HK-2 (cell line): ENCODE measurements at regions not wholly inside any gene's neighbourhood (a gene's known extent, or its start where the extent isn't known, plus 50 kb on each side); places are given as distances from the start of the nearest gene placed in this dataset.

Experiments
- DNase-seq: peaks from one replicate; pipeline ENCODE4 v3.0.0-alpha.2; 2018; ENCODE audit not compliant: unreplicated experiment

DNA sequence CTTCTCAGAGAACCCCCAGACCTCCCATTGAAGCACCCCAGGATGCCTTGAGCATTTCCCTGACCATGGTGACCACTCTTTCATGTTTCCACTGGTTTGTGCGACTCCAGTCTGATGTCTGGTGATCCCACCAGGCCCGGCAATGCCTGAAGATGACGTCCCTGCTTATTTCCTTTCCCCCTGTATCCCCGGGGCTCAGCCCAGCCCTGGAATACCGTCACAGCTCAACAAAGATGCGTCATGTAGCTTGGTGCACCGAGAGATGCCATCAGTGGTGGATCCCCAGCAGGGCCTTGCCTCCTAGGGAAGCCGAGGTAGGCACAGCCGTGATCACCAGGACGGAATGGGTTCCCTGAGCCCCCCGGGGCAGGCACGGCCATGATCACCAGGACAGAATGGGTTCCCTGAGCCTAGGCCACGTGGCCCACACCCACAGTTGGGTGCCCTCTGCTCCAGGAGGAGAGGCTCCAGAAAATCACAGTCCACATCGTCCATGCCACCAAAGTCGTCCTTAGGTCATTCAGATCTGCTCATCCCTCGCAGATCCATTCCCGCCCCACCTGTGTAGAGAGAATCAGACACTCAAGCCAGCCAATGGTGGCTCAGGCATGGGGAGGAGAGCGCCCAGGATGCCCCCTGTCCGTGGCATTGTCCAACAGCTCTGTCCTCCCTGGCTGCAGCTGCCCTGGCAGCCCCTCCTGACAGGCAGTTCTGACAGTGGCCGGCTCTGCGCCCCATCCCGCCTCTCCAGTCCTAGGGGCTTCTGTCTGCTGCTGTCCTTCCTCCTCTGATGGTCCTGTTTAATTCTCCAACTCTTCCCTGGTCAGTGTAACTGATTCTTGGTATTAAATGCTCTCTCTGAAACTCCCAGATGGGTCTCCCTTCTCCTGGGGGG lies 261.1 kb downstream of the RBFOX3 start:
- DNase-seq = no peak

DNA sequence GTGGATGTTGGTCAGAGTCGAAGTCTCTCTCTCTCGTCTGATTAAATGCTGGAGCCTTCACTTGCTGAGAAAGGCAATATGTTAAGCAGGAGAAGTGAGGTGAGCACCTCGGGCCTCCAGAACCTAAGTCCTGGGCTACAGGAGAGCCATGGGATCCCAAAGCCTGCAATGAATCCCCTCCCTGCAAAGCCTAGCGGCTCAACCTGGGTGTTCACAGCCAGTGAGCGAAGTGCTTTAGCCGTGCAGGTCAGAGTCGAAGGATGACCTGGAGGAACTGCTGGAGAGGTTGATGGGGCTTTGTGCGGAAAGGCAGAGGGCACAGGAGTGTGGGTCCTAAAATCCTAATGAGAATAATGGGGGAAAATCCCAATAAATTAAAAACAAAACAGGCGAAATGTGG lies 267.8 kb downstream of the ENGASE start:
- DNase-seq = no peak

DNA sequence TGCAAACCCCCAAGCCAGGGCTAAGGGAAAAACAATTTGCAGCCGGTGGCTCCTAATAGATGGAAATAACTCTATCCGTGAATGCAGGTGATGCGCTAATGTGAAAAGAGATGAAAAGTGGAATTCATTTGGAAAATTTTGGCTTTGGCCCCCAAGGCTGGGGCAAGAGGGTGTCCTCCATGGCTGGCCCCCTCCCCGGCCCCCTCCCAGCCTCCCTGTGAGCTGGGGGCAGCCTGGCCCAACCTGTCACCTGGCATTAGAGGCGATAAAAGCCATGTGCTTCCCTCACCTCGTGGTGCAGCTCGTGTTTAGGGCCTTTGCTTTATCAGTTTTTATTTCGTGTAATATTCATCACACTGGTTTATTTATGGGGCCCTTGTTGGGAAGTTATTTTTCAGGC lies 267.2 kb downstream of the ENGASE start:
- DNase-seq = no peak

DNA sequence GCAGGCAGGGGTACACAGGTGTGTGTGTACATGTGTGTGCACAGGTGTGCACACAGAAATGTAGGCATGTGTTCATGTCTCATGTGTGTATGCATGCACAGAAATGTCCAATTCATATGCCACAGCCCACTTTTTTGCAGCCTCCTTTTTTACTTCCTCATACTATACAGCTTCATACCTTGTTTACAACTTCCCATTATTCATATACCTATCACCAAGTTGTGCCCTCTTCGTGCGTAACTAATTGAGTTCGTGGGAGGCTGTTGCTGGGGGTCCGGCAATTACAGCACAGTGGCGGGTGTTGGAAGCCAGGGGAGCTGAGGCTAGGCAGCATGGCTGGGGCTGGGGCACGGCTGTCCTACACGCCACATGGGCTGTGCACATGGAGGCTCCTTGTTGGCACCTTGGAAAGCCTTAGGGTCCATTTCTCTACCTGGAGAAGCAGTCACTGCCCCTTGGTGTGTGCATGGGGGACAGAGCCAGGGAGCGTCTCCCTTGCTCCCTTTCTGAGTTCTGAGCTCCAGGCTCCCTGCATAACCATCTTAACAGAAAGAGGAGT lies 266.7 kb downstream of the ENGASE start:
- DNase-seq = no peak

DNA sequence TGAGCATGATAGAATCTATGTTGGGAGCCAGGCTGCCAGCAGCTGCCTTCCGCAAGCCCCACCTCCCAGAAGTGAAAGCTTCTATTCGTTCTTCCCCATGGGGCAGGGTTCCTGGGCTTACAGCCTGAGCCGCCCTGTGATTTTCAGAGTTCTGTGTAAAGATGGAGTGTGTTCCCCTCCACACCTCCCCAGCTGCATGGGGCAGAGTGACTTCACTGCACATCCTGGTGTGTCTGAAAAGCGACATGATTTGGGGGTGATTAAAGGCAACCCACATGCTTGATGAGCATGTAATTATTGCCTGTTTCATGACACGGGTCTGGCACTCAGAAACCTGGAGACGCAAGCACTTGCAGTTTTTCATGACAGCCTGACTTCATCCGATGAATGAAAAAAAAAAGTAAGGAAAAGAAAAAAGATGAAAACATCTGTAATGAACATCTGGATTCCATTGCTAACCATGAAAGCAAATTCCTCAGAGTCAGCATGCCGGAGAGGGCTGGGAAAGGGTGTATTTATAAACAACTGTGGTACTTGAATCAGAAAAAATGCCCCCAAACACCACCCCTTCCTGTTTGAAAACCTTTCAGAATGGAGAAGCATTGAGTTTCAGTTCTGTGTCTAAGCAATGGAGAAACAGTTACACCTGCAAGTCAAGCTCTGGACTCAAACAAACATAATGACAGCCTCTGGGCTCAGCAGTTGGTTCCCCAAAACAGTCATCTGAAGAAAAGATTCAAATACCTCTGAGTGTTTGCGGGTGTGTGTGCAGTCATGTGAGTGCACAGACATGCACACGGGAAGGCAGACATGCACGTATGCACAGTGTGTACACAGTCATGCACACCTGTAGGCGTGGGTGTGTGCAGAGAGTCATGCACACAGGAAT lies 266.0 kb downstream of the ENGASE start:
- no peak for DNase-seq

DNA sequence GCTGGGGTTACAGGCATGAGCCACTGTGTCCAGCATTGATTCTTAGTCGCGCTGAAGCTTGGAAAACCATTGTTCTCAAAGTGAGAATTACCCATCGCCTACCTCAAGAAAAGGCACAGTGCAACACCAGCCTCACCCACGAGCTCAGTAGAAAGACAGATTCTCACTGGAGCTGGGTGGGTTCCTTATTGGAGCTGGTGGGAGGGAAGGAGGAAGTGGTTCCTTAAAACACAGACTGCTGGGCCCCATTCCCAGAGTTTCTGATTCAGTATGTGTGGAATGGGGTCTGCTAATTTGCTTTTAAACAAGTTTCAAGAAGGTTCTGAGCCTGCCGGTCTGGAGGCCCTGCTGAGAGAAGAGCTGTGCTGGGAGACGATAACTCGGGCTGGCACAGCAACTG lies 264.7 kb downstream of the ENGASE start:
- no peak for DNase-seq

DNA sequence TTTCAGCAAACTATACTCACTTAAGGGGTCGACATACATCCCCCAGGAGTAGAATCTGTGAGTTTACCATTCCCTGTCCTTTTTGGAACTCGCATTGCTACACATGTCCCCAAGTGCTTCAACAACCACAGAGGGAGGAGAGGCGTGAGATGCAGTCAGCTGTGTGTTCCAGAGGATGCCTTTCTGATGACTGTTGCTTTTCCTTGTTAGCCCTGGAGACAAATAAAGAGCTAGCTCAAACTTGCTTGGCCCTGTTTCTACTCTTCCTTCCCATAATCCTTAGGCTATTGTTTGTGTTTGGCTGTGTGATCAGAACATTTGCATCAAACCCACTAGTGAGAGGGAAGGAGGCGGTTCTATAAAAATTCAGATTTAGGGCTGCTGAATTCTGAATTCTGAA lies 264.0 kb downstream of the ENGASE start:
- no peak for DNase-seq

DNA sequence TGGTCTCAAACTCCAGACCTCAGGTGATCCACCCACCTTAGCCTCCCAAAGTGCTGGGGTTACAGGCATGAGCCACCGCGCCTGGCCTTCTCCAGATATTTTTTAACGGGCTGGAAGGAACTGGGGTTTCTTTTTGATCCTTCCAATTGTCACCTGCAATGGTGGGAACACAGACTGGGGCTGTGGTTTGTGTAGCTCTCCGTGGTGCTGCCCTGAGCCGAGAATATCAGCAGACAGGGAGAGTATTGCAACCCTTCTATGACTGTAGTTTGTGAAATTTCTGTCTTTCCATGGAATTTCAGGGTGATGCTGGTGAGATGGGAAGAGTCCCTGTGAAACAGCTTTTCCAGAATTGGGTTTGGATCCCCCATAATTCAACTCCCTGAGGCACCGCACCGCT lies 263.5 kb downstream of the ENGASE start:
- no peak for DNase-seq

DNA sequence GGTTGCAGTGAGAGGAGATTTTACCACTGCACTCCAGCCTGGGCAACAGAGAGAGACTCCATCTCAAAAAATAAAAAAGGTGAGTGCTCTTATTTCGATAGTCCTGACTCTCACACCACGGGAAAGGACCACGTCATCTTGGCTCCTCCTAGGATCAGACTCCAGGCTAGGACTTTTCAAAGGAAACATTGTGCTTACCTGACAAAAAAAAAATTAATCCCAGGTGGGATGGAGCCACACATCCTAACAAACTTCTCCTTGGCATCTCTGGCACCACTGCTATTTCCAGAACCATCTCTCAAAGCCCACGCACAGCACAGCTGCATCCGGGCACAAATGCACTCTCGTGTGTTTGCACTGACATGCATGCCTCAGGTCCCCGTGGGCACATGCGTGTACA lies 262.4 kb downstream of the ENGASE start:
- DNase-seq = no peak

DNA sequence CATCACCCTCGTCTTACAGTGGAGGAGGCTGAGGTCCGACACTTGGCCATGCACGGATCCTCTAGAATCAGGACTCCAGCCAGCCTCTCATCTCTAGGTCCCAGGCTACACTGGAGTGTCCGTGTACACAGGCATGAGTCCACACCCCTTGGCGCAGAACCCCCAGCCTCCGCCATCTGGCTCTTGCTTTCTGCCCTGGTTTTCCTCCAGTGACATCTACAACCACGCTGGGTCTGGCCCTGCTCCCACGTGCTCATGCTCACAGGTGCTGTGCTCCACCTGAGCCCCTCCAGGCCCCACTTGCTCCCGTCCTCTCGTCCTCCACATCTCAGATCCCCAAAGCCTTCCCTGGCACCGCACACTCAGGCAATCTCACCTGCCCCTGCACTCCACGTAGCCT lies 260.8 kb downstream of the ENGASE start:
- DNase-seq = no peak

DNA sequence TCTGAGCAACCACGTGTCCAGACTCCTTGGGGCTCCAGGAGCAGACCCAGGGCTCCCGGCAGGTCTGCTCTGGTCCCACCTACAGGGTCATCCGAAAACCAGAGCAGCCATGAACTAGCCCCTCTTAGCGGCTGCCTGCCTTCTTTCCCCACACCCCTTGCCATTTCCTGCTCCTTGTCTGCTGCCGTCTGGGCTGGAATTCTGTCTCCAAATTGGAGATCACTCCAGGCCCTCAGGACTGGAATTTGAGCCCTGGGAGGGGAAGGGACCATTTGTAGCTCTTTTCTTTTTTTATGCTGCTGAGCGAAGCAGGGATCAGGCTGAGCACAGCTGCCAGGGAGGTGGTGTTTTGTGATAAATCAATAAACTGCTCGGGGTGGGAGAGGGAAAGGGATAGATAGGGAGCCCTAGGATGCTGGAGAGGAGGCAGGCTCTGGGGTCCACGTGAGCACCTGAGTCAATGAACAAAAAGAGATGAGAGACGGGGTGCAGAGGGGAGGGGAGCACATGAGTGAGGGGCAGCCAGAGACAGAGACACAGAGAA lies 257.5 kb downstream of the ENGASE start:
- DNase-seq = no peak

DNA sequence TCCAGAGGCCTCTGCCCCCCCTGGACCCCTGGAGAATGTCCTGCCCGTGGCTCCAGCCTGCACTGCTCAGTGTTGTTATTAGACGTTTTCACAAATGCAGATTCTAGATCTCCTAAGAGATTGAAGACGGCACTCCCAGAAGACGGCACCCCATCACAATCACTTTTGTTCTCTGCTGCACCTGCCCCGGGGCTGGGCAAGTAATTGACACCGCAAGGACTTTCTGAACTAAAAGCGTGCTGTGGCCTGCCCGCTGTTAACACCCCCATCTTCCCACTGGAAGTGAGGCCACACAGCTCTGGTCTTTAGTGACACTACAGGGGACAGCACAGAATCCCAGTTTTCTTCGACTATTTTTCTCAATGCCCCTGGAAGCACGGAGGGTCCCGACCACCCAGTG lies 256.9 kb downstream of the ENGASE start:
- no peak for DNase-seq

DNA sequence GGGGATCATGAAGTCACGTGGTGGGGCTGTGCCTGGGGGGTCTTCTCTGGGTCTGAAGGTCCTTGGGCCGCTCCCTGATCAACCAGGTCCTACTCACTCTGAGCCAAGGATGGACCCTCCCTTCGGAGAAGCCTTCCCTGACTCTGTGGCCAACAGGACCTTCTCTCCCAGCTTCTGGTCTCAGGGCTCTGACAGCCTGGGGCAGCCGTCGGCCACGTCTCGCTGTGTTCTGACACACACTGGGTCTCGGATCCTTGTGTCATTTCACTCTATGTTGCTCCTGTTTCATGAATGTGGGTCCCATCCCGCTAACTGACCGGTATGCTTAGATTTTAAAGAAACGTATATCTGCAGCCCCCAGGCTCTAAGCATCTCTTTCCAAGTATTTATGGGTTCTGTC lies 256.1 kb downstream of the ENGASE start:
- DNase-seq = no peak

DNA sequence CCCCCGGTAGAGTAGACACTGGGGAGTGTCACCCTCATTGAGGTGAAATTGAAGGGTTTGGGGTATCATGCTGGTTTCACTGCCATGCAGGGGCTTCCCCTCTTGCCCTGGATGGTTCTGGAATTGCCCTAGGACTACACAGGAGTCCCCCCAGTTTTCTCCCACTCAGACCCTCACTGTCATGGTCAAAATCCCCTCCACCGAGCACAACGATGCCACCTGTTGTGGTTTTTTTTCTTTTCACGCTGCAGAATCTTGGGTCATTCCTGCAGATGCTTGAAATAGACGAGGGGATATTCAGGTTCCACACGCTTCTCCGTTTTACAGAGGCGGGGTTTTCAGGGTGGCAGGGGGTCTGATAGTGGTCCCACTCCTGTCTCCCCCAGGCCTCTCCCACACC lies 255.6 kb downstream of the ENGASE start:
- no peak for DNase-seq

DNA sequence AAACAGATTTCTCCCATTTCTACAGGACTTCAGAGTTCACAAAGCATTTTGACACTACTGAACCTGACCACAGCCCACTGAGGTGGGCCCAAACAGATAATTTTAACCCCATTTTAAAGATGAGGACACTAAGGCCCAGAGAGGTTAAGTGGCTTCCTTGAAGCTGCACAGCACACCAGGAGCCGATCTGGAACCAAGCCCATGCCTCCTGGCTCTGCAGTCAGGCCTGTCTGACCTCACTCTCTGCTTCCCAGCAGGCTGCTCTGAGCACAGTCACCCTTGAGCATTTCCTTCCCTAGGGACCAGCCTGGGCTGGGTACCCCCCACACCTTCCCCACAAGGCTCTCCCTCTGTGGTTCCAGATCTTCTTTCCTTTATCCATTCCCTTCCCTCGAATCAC lies 252.2 kb downstream of the ENGASE start:
- no peak for DNase-seq

DNA sequence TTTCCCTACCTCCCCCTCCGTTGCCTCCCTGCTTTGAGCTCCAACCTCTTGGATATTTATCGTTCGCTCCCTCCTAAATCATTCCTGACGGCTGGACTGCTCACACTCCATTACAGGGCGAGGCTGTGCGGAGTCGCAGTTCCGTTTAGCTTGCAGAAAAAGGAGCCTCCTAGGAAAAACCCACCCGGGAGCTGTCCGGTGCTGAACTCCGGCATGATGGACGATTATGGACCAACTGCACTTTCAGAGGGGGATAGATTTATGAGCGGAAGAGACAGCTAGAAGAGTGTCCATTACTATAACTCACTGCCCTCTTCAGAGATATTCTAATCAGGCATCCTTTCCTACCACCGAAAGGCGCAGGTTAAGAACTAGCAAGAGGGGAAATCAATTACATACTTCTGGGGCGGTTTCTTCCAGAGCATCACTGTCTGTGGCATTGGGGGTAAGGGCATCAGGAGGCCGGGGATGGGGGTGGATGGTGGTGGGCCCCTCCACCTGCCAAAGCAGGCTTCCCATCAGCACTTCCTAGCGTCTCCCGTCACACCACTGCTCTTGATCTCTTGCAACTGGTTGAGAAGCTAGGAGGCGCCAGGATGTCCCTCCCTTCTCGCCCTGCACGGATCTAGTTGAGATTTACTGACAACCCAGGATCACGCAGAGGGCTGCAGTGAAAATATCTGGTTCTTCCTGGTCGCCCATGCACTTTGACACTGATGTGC lies 251.2 kb downstream of the ENGASE start:
- peak; percentile 25 for DNase-seq

DNA sequence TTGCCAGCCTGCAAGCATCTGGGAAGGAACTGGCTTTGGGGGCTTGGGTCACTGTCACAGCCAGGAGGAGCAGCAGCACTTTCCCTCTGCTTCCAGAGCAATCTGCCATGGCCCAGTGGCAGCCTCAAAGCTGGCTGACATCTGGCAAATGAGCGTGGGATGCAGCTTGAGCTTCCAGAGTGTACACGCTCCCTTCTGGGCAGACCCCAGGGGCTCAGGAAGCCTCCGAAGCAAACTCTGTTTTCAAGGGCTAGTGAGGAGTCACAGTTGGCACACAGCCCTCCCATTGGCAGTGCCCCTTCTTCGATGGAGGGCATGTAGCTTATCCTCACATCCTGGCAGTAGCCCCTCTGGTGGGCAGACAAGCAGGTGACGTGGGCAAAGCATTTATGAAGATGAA lies 249.6 kb downstream of the ENGASE start:
- no peak for DNase-seq

DNA sequence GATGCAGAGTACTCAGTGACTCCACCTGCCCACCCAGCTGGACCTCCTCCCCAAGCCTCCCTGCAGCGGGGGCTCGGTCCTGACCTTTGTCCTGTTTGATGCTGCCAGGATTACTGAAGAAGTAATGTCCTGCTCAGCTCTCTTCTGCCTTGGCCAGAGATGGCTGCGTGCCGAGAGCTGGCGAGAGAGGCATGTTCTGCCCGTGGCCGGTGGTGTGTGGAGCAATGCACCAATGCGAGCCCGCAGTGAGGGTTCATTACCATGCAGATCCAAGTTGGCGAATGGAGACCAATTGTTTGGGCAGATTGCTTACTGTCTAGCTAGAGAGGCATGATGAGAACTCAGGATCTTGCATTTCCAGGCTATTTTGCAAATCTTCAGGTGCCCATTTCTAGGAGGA lies 248.9 kb downstream of the ENGASE start:
- no peak for DNase-seq

DNA sequence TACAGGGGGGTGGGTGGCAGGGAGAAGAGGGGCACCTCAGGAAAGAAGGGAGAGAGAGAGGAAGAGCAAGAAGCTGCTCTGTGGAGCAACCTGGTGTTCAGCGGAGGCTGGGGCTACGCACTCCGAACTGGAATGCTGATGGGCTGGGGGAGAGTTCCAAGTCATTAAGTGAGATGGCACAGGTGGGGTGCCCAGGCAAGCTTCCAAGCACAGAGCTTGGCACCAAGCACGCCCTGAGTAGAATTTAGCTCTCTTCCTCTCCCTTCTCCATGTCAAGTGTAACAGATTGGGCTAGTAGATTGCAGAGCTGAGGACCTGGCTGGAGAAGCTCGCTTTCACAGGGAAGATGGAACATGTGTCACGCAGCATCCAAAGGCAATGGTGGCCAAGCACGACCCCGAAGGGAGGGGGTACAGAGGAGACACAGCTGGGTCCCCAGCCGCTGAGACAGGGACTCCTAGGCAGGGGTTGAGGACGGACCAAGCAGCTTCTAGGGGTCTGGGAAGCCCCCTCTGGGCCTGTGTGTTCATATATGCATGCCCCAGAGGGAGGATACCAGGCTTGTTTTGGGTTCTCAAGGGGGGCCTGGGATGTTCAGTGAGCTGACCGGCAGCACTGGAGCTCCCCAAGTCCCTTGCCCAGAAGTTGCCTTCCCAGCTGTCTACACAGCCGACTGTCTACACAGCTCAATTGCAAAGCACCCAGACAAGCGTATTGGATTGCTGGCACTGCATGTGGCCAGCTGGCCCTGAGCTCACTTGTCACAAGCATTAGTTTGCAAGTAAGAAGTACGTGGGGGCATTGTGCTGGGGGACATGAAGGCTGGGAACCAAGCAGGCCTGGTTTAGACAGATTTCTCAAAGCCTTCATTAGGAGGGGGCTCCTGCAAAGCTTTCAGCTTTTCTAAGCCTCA lies 247.8 kb downstream of the ENGASE start:
- no peak for DNase-seq

DNA sequence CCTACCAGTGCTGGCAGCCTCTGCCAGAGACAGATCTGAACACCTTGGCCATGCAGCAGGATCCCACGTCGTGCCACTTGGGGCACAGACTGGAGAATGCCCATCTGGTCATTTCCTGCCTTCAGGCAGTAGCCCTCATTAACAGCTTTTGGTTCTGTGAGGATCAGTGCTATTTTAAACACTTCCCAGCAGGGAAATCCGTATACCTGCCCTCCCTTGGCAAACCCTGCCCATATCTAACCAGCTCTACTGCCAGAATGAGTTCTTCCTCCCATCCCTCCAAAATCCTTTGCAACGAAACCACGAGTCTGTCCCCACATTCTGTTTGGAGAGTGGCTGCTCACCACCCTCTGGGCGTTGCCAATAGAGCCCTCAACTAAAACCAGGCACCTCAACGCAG lies 245.7 kb downstream of the ENGASE start:
- DNase-seq = no peak

DNA sequence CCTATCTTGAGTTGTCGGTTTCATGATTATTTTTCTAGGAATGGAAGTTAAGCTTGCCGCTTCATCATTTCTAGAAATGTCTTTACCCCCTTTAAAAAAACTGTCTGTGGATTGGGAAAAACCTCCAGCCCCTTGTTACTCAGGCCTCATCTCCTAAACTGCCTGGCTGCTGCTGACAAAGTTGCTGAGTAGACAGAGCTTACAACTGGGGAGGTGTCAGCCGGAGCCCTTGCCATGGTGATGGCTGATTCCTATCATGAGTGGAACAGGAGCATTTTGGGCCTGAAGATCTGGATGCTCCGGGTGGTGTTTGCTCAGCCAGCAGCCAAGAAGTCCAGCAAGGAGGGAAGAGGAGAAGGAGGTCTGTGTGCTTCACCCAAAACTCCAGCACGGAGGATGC lies 243.3 kb downstream of the ENGASE start:
- DNase-seq = no peak
